ENCODE measurements at regions not wholly inside any gene's neighbourhood (a gene's known extent, or its start where the extent isn't known, plus 50 kb on each side); places are given as distances from the start of the nearest gene placed in this dataset.

DNA sequence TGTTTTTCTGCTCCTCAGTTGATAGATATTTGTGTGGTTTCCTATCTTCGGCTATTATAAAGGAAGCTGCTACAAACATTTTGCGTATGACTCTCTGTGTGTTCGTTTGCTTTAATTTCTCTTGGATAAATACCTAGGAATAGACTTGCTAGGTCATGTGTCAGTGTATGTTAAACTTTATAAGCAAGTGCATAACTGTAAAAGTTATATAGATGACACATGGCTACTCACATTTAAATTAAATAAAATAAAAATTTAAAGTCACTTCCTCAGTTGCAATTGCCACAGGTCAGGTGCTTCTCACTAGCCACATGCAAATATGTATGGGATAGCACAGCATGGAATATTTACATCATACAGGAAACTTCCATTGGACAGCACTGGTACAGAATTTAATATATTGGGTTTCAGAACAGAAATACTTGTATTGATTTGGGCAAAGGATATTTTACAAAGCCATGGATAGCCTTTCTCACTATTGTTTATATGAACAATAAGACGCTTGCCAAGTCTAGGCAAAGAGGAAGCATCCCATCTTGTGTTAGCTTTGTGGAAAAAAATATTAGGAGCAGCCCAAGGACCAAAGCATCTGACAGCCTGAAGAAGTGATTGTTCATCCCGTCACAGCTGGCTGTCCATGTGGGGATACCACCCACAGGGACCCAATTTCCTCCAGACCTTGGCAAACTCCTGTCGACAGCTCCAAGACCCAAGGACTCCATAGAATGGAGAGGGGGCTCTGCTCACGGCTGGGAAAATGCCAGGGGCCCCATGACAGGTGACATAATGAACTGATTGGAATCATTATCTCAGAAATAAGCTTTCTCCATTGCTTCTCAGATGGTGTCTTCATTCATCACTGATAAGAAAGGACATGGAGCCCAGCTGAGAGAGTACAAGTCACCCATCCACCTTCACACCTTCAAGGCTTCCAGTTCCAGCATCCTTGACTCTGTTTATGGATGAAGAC, 196.7 kb downstream of the SH3BP4 start:
- TF ChIP-seq ZFX (IDR thresholded peaks at IDR 0.05) = no peak
- TF ChIP-seq, protein P1, sequence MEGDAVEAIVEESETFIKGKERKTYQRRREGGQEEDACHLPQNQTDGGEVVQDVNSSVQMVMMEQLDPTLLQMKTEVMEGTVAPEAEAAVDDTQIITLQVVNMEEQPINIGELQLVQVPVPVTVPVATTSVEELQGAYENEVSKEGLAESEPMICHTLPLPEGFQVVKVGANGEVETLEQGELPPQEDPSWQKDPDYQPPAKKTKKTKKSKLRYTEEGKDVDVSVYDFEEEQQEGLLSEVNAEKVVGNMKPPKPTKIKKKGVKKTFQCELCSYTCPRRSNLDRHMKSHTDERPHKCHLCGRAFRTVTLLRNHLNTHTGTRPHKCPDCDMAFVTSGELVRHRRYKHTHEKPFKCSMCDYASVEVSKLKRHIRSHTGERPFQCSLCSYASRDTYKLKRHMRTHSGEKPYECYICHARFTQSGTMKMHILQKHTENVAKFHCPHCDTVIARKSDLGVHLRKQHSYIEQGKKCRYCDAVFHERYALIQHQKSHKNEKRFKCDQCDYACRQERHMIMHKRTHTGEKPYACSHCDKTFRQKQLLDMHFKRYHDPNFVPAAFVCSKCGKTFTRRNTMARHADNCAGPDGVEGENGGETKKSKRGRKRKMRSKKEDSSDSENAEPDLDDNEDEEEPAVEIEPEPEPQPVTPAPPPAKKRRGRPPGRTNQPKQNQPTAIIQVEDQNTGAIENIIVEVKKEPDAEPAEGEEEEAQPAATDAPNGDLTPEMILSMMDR (conservative IDR thresholded peaks at IDR 0.05) = no peak
- H3K27ac ChIP-seq = no peak overlapping the region

DNA sequence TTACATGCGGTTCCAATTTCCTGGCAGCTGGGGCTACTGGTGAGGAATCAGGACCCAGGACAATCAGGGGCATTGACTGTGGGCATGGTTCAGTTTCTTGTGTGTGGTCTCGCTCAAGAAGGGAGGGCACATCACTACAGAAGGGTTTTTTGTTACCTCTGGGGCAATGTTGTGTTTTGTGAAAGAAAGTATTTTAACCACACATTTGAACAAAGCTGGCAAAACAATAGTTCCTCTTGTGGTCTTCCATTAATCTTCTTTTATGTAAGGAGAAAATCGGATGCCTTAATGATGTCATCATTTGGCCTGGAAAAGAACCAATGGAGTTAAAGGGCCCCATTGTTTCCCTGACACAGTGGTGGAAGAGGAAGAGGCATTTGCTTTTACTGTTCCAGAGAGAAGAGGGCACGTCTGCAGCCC, 197.4 kb downstream of the SH3BP4 start:
- no peak overlapping the region for H3K27ac ChIP-seq

GRCh38 chr2:235149736-235150135, 197.9 kb downstream of the SH3BP4 start:
- TF ChIP-seq, protein P1 (conservative IDR thresholded peaks at IDR 0.05) = no peak
- TF ChIP-seq ZFX (IDR thresholded peaks at IDR 0.05) = no peak
- H3K27ac ChIP-seq = no peak overlapping the region

More for the DNA sequence above, 197.4 kb downstream of the SH3BP4 start:
- no peak for TF ChIP-seq ZFX (IDR thresholded peaks at IDR 0.05)
- TF ChIP-seq, protein P1 (conservative IDR thresholded peaks at IDR 0.05) = no peak

DNA sequence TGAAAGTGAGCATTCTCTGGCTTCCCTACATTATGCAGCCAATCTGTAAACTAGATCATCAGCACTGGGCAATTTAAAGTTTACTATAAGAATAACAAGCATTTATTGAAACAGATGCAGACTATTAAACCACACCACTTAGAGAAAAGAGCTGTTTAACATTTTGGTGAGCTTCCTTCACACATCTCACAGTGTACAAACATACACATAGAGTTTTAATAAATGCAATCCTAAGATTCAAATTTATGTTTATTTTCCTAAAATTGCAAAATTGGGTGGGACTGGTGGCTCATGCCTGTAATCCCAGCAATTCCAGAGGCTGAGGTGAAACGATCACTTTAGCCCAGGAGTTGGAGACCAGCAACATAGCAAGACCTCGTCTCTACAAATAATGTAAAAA, 199.3 kb downstream of the SH3BP4 start:
- H3K27ac ChIP-seq = no peak overlapping the region
- TF ChIP-seq ZFX (IDR thresholded peaks at IDR 0.05) = no peak
- TF ChIP-seq, protein P1 (conservative IDR thresholded peaks at IDR 0.05) = no peak

- no peak overlapping the region for H3K27ac ChIP-seq
- no peak for TF ChIP-seq ZFX (IDR thresholded peaks at IDR 0.05)
- TF ChIP-seq, protein P1 (conservative IDR thresholded peaks at IDR 0.05) = no peak
Observed at GRCh38 chr2:235155163-235155562, 203.3 kb downstream of the SH3BP4 start.

- no peak overlapping the region for H3K27ac ChIP-seq
- TF ChIP-seq, protein P1 (conservative IDR thresholded peaks at IDR 0.05) = no peak
- no peak for TF ChIP-seq ZFX (IDR thresholded peaks at IDR 0.05)
Observed at GRCh38 chr2:235156055-235156454, 204.2 kb downstream of the SH3BP4 start.

GRCh38 chr2:235157746-235158482, 206.1 kb downstream of the SH3BP4 start:
- H3K27ac ChIP-seq = no peak overlapping the region
- TF ChIP-seq ZFX (IDR thresholded peaks at IDR 0.05) = no peak
- TF ChIP-seq, protein P1 (conservative IDR thresholded peaks at IDR 0.05) = no peak
